ENCODE measurements at regions not wholly inside any gene's neighbourhood (a gene's known extent, or its start where the extent isn't known, plus 50 kb on each side); places are given as distances from the start of the nearest gene placed in this dataset.

GRCh38 chr17:427891-428290 lies 75.3 kb upstream of the RPH3AL start:
- no peak for TF ChIP-seq CTCF (IDR thresholded peaks at IDR 0.05)
- no peak for TF ChIP-seq POLR2AphosphoS5 (IDR thresholded peaks at IDR 0.05)

Measured in breast epithelium (tissue), 3 donors.